ENCODE measurements at regions not wholly inside any gene's neighbourhood (a gene's known extent, or its start where the extent isn't known, plus 50 kb on each side); places are given as distances from the start of the nearest gene placed in this dataset.

- TF ChIP-seq POLR2AphosphoS5 (IDR thresholded peaks at IDR 0.05; ENCODE audit: insufficient read depth, low read depth, low read length) = no peak
- no peak for TF ChIP-seq CTCF (IDR thresholded peaks at IDR 0.05; ENCODE audit: extremely low read depth in 1 of 2, insufficient read depth in 1 of 2, low read depth in 1 of 2, low read length in 2 of 2)
- TF ChIP-seq POLR2A (IDR thresholded peaks at IDR 0.05; ENCODE audit: low read depth, low read length) = no peak
Observed at GRCh38 chr14:83534995-83535394, 1994.9 kb upstream of the FLRT2 start.
